Endothelial cell of umbilical vein (primary cell): ENCODE measurements at regions not wholly inside any gene's neighbourhood (a gene's known extent, or its start where the extent isn't known, plus 50 kb on each side); places are given as distances from the start of the nearest gene placed in this dataset.

Source experiments
- BruUV-seq: library from RNA; stranded (reverse); fragments of 400-500 nt; replicated peaks from 2 replicates; lab custom pipeline; 2021; lab: Mats Ljungman, UMichigan
- CTCF ChIA-PET: fragments of 300-600, 350-600 bp; sonication (Branson Sonifier 250); formaldehyde crosslinking; loops from one replicate; lab custom pipeline; 2021; ENCODE audit warnings: antibody characterized with exemption, inconsistent platforms; lab: Charles Lee
- POLR2A ChIA-PET: fragments of 300-600, 350-600 bp; sonication (Branson Sonifier 250); formaldehyde crosslinking; loops from one replicate; lab custom pipeline; 2021; ENCODE audit warnings: antibody characterized with exemption, inconsistent platforms; lab: Charles Lee
- DNase-seq: peaks from one replicate; pipeline ENCODE4 v3.0.0-alpha.2; 2011; ENCODE audit warnings: low read depth, low spot score
- FAIRE-seq: peaks from 2 replicates; lab custom pipeline; 2011; peaks lifted over from hg19 to GRCh38; lab: Jason Lieb, UNC
- H2AFZ ChIP-seq: 2 replicates; pipeline ENCODE4 v1.6.0; 2012; ENCODE audit warnings: low read depth, low read length, control low read depth, inconsistent platforms
- H3K27ac ChIP-seq: 2 replicates; pipeline ENCODE4 v1.5.1; 2011; ENCODE audit warnings: low read depth, mild to moderate bottlenecking, control low read depth, low read length, moderate library complexity; ENCODE audit not compliant: insufficient read depth
- H3K27me3 ChIP-seq, 2 experiments: 2 replicates each; pipeline versions ENCODE4 v1.6.0 to v1.6.1; 2011; ENCODE audit warnings: low read length in 2 of 2, mixed read lengths in 1 of 2; ENCODE audit not compliant: control insufficient read depth in 2 of 2, insufficient read depth in 2 of 2
- H3K36me3 ChIP-seq, 2 experiments: 2 replicates in 1 of 2; 3 replicates in 1 of 2; pipeline ENCODE4 v1.5.1; 2011; ENCODE audit warnings: low read length in 2 of 2, mild to moderate bottlenecking in 1 of 2, moderate library complexity in 1 of 2; ENCODE audit not compliant: control insufficient read depth in 2 of 2, insufficient read depth in 2 of 2; ENCODE audit errors: extremely low read depth in 1 of 2
- H3K4me1 ChIP-seq: 3 replicates; pipeline ENCODE4 v1.5.1; 2011; ENCODE audit warnings: mild to moderate bottlenecking, low read length; ENCODE audit not compliant: control insufficient read depth, insufficient read depth; ENCODE audit errors: extremely low read depth
- H3K4me2 ChIP-seq: 2 replicates; pipeline ENCODE4 v1.6.1; 2011; ENCODE audit warnings: low read length, control low read depth, mixed read lengths; ENCODE audit not compliant: insufficient read depth
- H3K4me3 ChIP-seq, 3 experiments: fragments of 200-600 bp in 1 of 3; sonication (generic), shearing (Covaris generic) in 1 of 3; replicated peaks in 1 of 3; 2 replicates each; pipeline ENCODE4 v1.5.1; 2011 to 2016; ENCODE audit warnings: control low read depth in 3 of 3, low read length in 3 of 3, mild to moderate bottlenecking in 2 of 3, inconsistent platforms in 1 of 3, low read depth in 1 of 3, moderate library complexity in 1 of 3; ENCODE audit not compliant: insufficient read depth in 1 of 3
- H3K79me2 ChIP-seq: 2 replicates; pipeline ENCODE4 v1.6.0; 2012; ENCODE audit warnings: low read length, inconsistent platforms; ENCODE audit not compliant: control insufficient read depth, insufficient read depth
- H3K9ac ChIP-seq: replicated peaks from 2 replicates; pipeline ENCODE3; 2011; ENCODE audit warnings: low read length, control low read depth; ENCODE audit not compliant: insufficient read depth; ENCODE audit errors: extremely low read depth
- H3K9me1 ChIP-seq: replicated peaks from 3 replicates; pipeline ENCODE4 v1.6.0; 2011; ENCODE audit warnings: mild to moderate bottlenecking, low read length; ENCODE audit not compliant: control insufficient read depth, insufficient read depth; ENCODE audit errors: extremely low read depth
- H3K9me3 ChIP-seq: replicated peaks from 2 replicates; pipeline ENCODE4 v1.5.1; 2012; ENCODE audit warnings: low read length, inconsistent platforms; ENCODE audit not compliant: control insufficient read depth, insufficient read depth
- H4K20me1 ChIP-seq: replicated peaks from 2 replicates; pipeline ENCODE3; 2011; ENCODE audit warnings: mild to moderate bottlenecking, low read length; ENCODE audit not compliant: control insufficient read depth, insufficient read depth; ENCODE audit errors: extremely low read depth
- CTCF ChIP-seq, 2 donors: IDR thresholded peaks; 1 replicate in 1 of 2; 2 replicates in 1 of 2; pipeline ENCODE4 v1.5.1; 2011; ENCODE audit warnings: low read length in 2 of 2, mild to moderate bottlenecking in 2 of 2, moderate library complexity in 2 of 2, control low read depth in 1 of 2, inconsistent platforms in 1 of 2, low read depth in 1 of 2; ENCODE audit not compliant: insufficient read depth in 1 of 2; ENCODE audit errors: extremely low read depth in 1 of 2
- EZH2 ChIP-seq: IDR thresholded peaks from 2 replicates; pipeline ENCODE4 v1.6.1; 2012; ENCODE audit warnings: borderline replicate concordance, low read depth, mild to moderate bottlenecking, moderate library complexity, low read length, inconsistent platforms; ENCODE audit not compliant: severe bottlenecking
- FOS ChIP-seq: IDR thresholded peaks from 2 replicates; pipeline ENCODE4 v1.6.1; 2011; ENCODE audit warnings: mild to moderate bottlenecking, low read length, moderate library complexity, borderline replicate concordance; ENCODE audit not compliant: insufficient read depth
- GATA2 ChIP-seq: IDR thresholded peaks from 2 replicates; pipeline ENCODE4 v1.7.0; 2011; ENCODE audit warnings: low read depth, mild to moderate bottlenecking, moderate library complexity, mixed read lengths, low read length; ENCODE audit not compliant: insufficient read length, insufficient read depth
- JUN ChIP-seq: IDR thresholded peaks from 2 replicates; pipeline ENCODE4 v1.6.1; 2011; ENCODE audit warnings: borderline replicate concordance, low read depth; ENCODE audit not compliant: insufficient read length, insufficient read depth
- MYC ChIP-seq: IDR thresholded peaks from one replicate; pipeline ENCODE4 v1.6.1; 2011; ENCODE audit warnings: mild to moderate bottlenecking, low read depth, low read length
- POLR2A ChIP-seq: IDR thresholded peaks from 2 replicates; pipeline ENCODE4 v1.6.1; 2012; ENCODE audit warnings: low read depth, mild to moderate bottlenecking, control low read depth, low read length
- POLR2AphosphoS5 ChIP-seq: IDR thresholded peaks from 2 replicates; pipeline ENCODE4 v1.6.1; 2012; ENCODE audit warnings: low read depth, mild to moderate bottlenecking, control low read depth, low read length, moderate library complexity; ENCODE audit not compliant: insufficient read depth
- dilution Hi-C: fragments of 300-500 bp; cut with MboI; formaldehyde crosslinking; loops from one replicate; pipeline ENCODE4 v1.15.0; 2019; ENCODE audit warnings: low sequenced_read_pairs; ENCODE audit not compliant: extremely low pct_ligation_motif_present
- intact Hi-C: fragments of 100-400 bp; cut with micrococcal nuclease; formaldehyde crosslinking; loops from one replicate; pipeline ENCODE4 v1.10.0; 2022
- TF ChIP-seq, protein P1 (sequence below): IDR thresholded peaks from 2 replicates; pipeline ENCODE4 v1.6.1; 2011; ENCODE audit not compliant: insufficient read depth, insufficient read length

DNA sequence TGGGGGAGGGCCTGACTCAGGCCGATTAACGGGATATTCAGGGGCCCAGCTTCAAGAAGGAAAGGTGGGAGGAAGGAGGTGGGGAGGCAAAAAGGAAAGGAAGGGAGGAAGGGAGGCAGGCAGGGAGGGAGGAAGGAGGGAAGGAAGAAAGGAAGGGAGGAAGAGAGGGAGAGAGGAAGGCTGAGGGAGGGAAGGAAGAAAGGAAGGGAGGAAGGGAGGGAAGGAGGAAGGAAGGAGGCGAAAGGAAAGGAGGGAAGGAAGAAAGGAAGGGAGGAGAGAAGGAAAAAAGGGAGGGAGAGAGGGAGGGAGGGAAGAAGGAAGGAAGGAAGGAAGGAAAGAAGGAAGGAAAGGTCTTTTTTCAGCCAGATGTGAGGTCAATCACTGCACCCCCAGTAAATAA is 85.3 kb downstream of the C1QL2 start:
- intact Hi-C loops (no loop called here), dilution Hi-C loops (no loop called here)
- Histone ChIP-seq H3K9ac (no peak overlapping the region), H3K79me2 (no peaks in the 10 kb centered on the region), H3K36me3 (no peaks in the 10 kb centered on the region), H4K20me1 (no peaks in the 10 kb centered on the region), H3K4me1 (no peaks in the 10 kb centered on the region), H3K4me3 (no peak overlapping the region), H2AFZ (no peak overlapping the region), H3K27me3 (no peaks in the 10 kb centered on the region), H3K27ac (no peak overlapping the region), H3K9me1 (no peaks in the 10 kb centered on the region), H3K9me3 (no peaks in the 10 kb centered on the region), H3K4me2 (no peak overlapping the region)
- ChIA-PET POLR2A (no interaction called here), CTCF (no interaction called here)
- no peak for DNase-seq
- FAIRE-seq, result no peak
- BruUV-seq, result no TSS peak
- TF ChIP-seq JUN, result no peak
- TF ChIP-seq, protein P1, sequence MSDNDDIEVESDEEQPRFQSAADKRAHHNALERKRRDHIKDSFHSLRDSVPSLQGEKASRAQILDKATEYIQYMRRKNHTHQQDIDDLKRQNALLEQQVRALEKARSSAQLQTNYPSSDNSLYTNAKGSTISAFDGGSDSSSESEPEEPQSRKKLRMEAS, result no peak
- TF ChIP-seq EZH2, result no peak
- no peak for TF ChIP-seq CTCF (IDR thresholded peaks at IDR 0.05; ENCODE audit: extremely low read depth in 1 of 2, insufficient read depth in 1 of 2, low read depth in 1 of 2, low read length in 2 of 2)
- TF ChIP-seq POLR2AphosphoS5, result no peak
- TF ChIP-seq POLR2A, result no peak
- TF ChIP-seq FOS, result no peak
- no peak for TF ChIP-seq MYC
- no peak for TF ChIP-seq GATA2
